Activated naive CD4-positive, alpha-beta T cell treated with anti-CD3 and anti-CD28 coated beads, Interleukin-2, amount 50 U/mL, for 72 hours (primary cell): ENCODE measurements at regions not wholly inside any gene's neighbourhood (a gene's known extent, or its start where the extent isn't known, plus 50 kb on each side); places are given as distances from the start of the nearest gene placed in this dataset.

ENCODE experiments used
- ATAC-seq, 2 donors: fragments of 150-1000 bp; cut with Tn5 transposase; 2 replicates each; pipeline ENCODE4 v1.10.0; 2021; ENCODE audit warnings: mild to moderate bottlenecking in 2 of 2, moderate library complexity in 2 of 2
- DNase-seq, 2 donors: peaks; one replicate each; pipeline ENCODE4 v3.0.0; 2021 to 2022; ENCODE audit warnings: low spot score in 2 of 2
- H3K27ac Mint-ChIP-seq, 2 donors: one replicate each; pipeline ENCODE4 v1.8.0; 2022; ENCODE audit warnings: mild to moderate bottlenecking in 2 of 2, mixed read lengths in 2 of 2
- H3K36me3 Mint-ChIP-seq, 2 donors: one replicate each; pipeline ENCODE4 v1.8.0; 2022; ENCODE audit warnings: mixed read lengths in 2 of 2
- H3K9me3 Mint-ChIP-seq, 2 donors: one replicate each; pipeline ENCODE4 v1.8.0; 2022; ENCODE audit warnings: mixed read lengths in 2 of 2

DNA sequence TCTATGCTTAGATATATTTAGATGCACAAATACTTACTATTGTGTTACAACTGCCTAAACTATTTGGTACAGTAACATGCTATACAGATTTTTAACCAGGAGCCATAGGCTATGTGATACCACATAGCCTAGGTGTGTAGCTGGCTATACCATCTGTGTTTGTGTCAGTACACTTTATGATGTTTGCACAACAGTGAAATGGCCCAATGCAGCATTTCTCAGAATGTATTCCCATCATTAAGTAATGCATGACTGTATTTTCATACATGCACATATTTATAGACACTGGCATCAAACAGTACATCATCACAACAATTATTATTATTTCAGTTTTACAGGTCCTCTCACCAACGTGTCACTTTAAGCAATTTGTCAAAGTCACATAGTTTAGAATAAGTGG lies 979.5 kb upstream of the TENM4 start:
- DNase-seq (no peak), ATAC-seq (no peak)
- no peak overlapping the region for H3K27ac Mint-ChIP-seq
- peaks cover 13 to 16% of the 10 kb centered on the region in 2 donors for H3K9me3 Mint-ChIP-seq
- H3K36me3 Mint-ChIP-seq, result no peaks in the 10 kb centered on the region

DNA sequence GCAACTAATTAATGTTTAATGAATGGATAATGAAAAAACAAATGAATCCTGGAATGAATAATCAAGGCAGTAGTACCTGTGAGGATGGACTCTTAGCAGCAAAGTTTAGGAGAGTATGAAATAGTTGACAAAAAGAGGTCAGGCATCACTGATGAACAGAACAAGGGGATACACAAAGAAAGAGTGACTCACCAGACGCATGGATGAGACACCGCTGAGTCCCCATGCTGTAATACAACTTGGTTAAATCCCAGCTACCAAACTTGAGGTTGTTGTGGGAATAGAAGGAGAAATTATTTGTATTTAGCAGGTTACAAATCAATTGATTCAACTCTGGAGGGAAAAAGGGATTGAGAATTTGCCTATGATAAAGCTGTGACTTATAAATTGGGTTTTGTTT lies 976.9 kb upstream of the TENM4 start:
- H3K27ac Mint-ChIP-seq, result no peak overlapping the region
- H3K36me3 Mint-ChIP-seq, result peaks cover 0 to 6% of the 10 kb centered on the region in 2 donors
- no peak for ATAC-seq
- H3K9me3 Mint-ChIP-seq, result peaks cover 10 to 22% of the 10 kb centered on the region in 2 donors
- DNase-seq, result no peak

DNA sequence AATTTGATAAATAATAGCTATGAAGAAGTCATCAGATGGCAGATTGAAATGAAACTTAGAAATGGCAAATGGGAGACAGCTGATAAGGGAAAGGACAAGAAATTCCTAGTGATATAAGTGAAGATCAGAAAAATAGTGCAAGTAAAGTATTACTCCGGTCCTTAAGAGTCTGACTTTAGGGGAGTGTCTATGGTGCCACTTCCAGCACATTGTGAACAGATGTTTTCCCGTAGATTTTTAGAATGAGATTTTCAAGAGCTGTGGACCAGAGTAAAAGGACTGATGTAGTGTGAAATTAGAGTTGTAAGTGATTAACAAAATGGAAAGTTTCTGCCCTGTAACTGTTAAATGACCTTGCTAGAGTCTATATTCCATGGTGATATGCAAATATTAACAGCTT lies 974.8 kb upstream of the TENM4 start:
- Mint-ChIP-seq H3K36me3 (peaks cover 0 to 6% of the 10 kb centered on the region in 2 donors), H3K9me3 (peaks cover 10 to 27% of the 10 kb centered on the region in 2 donors), H3K27ac (no peak overlapping the region)
- DNase-seq (no peak), ATAC-seq (no peak)

DNA sequence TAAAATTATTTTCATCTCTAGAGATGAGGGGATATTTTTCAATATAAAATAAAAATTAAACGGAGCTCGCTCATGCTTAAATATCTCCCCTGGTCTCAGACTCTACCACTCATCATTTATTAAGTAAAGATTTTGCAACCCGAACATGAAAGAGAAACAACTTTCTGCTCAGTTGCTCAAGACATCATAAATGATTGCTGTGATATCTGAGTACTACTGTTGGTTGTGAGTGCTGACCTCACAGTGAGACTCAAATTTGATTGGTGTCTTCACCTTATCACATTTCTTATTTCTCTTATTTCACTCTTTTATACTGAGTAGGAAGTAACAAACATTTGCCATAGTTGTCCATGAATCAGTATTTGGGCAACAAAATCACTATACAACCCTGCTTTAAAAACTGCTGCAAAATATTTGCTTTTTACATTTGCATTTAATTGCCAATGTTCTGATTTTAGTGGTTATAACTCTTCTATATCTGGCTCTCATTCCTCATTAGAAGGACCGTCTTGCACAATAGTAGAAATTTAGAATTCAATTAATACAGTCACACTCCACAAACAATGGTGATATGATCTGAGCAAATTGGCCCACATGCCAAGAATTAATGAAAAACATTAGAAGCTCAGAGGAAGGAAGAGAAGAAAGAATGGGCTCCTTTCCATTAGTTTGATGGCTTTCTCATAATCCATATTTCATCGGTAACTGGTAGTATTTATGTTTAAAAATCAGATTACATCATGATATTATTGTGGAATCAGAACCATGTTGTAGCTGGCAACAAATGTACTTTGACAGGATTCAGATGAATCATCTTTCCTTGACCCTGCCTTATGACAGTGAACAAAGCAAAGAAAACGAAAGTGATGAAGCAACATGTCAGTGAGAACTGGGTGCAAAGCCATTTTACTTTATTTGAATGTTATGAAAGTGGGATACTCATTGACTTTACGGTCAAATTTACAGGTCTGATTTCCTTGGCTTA lies 973.6 kb upstream of the TENM4 start:
- Mint-ChIP-seq H3K36me3 (peaks cover 0 to 6% of the 10 kb centered on the region in 2 donors), H3K9me3 (peaks cover 11 to 27% of the 10 kb centered on the region in 2 donors), H3K27ac (no peak overlapping the region)
- no peak for DNase-seq
- ATAC-seq, result no peak

DNA sequence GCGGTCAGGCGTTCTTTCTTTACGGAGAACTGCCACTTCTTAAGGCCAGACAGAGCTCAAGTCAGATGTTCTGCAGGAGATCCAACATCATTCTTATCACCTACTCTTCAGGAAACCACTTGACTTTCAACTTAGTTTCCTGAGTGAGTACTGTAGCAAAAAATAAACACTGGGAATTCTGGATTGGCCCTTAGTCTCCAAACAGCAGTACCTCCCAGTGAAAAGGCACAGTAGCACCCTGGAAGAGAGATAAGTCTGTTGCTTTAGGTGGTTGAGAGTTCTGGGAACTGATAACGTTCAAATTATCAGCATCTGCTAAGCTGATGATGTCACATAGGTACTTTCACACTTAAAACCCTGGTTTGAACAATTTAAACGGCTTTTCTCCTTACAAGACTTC lies 971.8 kb upstream of the TENM4 start:
- Mint-ChIP-seq H3K27ac (no peak overlapping the region), H3K36me3 (peaks cover 0 to 13% of the 10 kb centered on the region in 2 donors), H3K9me3 (peaks cover 19 to 36% of the 10 kb centered on the region in 2 donors)
- ATAC-seq (no peak), DNase-seq (no peak)

DNA sequence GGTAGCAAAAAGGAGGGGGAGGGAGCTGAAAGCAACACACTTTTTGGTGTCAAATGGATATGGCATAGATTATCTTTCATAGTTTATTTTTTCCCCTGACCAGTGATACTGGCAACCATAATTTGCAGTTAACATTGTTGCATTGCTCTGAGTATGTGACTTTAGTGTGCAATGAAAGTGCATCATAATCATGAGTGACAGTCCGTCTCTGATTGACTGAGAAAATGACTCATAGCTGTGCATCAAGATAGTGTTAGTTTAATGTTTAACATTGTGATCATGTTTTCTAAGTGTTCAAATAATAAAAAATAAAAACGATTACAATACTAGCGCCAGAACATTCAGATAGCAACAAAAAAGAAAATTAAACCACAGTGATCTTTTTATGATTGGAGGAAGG lies 952.4 kb upstream of the TENM4 start:
- no peak for DNase-seq
- no peak overlapping the region for H3K27ac Mint-ChIP-seq
- H3K9me3 Mint-ChIP-seq, result peaks cover 11 to 21% of the 10 kb centered on the region in 2 donors
- no peak for ATAC-seq
- no peaks in the 10 kb centered on the region for H3K36me3 Mint-ChIP-seq

DNA sequence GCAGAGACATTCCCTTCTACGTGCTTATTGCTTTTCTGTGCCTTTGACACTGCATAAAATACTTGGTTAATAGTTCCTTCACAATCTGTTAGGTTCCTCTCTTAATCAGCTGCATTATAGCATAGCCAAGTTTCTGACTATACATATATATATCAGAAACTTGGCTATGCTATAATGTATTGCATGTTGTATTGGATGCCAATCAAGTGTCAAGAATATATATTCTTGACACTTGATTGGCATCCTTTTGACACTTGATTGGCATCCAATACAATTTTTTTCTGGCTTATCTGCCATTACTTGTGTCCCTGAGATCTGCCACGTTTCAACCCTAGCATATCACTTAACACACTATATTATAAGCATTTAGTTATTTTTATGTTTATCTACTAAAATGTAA lies 949.7 kb upstream of the TENM4 start:
- no peak overlapping the region for H3K27ac Mint-ChIP-seq
- H3K9me3 Mint-ChIP-seq, result peaks cover 18 to 32% of the 10 kb centered on the region in 2 donors
- DNase-seq (no peak), ATAC-seq (no peak)
- H3K36me3 Mint-ChIP-seq, result no peaks in the 10 kb centered on the region

DNA sequence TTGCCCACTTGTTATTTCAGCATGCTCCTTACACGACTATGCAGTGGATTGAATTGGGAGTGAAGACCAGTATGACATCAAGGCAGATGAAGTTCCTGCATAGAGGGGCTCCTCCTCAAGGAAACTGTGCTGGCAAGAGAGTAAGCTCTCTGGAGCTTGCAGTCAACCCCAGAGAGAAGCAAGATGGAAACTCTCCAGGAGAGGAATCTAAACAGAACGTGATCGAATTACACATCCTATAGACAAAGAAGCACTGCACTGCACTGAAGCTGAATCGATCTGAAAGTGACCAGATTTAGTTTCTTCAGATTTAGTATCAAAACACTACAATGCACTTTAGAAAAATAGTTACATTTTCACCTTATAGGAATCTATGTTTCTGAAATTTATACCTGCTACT lies 947.7 kb upstream of the TENM4 start:
- Mint-ChIP-seq H3K9me3 (peaks cover 22 to 28% of the 10 kb centered on the region in 2 donors), H3K36me3 (peaks cover 0 to 3% of the 10 kb centered on the region in 2 donors), H3K27ac (no peak overlapping the region)
- no peak for ATAC-seq
- no peak for DNase-seq

DNA sequence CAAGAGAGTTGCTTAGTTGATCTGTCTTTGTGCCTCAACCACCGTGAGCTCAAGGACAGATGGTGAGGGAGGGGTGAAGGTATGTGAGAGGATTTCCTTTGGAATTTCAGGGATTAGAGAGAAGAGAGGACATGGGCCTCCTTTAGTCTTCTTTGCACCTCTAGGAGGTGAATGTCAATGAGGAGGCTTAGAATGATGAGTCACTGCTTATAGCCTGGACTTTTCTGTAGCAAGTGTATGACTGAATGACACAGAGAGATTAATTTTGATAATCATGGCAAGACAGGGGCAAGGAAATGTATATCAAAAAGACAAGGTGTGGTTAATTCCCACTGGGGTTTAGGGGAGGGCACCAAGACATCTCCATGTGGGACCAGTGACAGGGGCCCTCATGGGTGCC lies 947.3 kb upstream of the TENM4 start:
- Mint-ChIP-seq H3K9me3 (peaks cover 24 to 26% of the 10 kb centered on the region in 2 donors), H3K27ac (no peak overlapping the region), H3K36me3 (peaks cover 0 to 4% of the 10 kb centered on the region in 2 donors)
- no peak for ATAC-seq
- DNase-seq, result no peak

DNA sequence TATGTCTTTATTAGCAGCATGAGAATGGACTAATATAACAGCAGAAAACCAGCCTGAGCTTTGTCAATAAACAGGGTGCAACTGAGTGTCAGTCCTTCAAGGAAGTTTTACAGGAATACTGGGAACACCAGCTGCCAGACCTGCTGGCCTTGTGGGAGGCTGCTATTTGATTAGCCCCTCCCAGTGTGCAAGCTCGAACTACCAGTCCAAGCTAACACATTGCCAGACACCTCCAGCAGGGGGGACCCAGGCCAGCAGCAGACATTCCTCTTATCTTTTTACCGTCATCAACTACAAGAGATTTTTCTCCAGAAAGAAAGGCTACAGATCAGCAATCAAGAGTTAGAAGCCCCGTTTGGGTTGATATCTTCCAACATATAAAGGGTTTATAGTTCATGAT lies 942.8 kb upstream of the TENM4 start:
- Mint-ChIP-seq H3K9me3 (peaks cover 22 to 24% of the 10 kb centered on the region in 2 donors), H3K36me3 (peaks cover 4% of the 10 kb centered on the region in 2 donors), H3K27ac (no peak overlapping the region)
- DNase-seq, result no peak
- no peak for ATAC-seq

DNA sequence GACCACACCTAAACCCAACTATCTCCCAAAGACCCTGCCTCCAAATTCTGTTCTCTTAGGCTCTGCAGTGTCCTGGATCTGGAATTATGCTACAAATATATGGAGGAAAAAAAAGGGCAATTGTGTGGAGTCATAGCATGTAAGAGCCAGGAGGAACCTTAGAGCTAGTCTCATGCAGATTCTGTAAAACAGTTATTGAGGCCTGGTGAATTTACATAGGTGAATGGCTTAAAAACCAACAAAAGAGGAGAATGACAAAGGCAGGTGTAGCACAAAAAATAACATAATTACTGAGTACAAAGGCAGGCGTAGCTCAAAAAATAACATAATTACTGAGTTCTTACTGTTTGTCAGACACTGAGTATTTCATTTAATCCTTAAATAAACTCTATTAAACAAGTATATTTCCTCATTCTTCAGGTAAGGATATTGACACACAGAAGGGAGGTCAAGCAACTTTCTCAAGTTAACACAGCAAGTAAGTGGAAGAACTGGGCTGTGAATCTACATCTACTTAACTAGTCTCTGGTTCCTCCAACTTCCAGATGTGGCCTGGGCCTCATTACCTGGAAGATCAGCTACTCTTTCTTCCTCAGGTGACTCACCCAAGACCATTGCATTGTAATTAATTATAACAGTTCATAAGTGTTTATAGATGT lies 938.9 kb upstream of the TENM4 start:
- DNase-seq (no peak), ATAC-seq (no peak)
- Mint-ChIP-seq H3K9me3 (peaks cover 16 to 21% of the 10 kb centered on the region in 2 donors), H3K36me3 (peaks cover 4% of the 10 kb centered on the region in 2 donors), H3K27ac (no peak overlapping the region)

DNA sequence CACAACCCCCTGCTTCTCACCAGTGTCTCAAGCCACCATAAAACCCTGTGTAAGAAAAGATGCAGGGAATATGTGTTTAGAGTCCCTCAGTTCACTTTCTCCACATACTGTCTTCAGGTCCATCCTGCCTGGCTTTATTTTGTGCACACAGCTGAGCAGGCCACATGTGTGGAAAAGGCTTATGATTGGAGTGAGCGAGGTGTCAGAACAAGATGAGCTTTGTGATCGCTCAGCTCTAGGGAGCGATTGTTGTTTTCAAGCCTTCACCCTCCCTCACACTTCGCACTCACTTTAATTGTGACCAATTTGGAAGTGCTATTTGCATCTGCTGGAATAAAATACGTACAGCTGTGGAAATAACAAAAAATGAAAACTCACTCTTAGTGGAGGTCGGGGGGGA lies 931.1 kb upstream of the TENM4 start:
- DNase-seq, result no peak
- Mint-ChIP-seq H3K36me3 (no peaks in the 10 kb centered on the region), H3K27ac (no peak overlapping the region), H3K9me3 (peaks cover 26 to 36% of the 10 kb centered on the region in 2 donors)
- ATAC-seq, result no peak

DNA sequence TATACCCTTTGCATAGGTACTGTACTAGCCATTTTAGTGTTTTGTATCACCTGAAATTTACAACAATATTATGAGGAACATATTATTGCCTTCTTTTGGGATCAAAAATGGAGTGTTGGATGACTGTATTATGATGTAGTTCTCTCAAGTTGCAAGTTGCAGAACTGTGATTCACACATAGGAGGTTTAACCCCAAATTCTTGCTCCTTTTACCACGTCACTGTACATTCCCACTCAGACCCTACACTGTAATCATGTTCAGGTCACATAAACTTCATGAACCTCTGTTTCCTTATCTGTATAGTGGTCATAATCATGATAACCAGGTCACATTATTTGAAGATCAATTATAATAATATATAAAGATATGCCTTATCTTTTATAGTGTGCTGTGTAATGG lies 925.1 kb upstream of the TENM4 start:
- no peak for ATAC-seq
- no peak for DNase-seq
- Mint-ChIP-seq H3K9me3 (peaks cover 14 to 16% of the 10 kb centered on the region in 2 donors), H3K27ac (no peak overlapping the region), H3K36me3 (no peaks in the 10 kb centered on the region)

DNA sequence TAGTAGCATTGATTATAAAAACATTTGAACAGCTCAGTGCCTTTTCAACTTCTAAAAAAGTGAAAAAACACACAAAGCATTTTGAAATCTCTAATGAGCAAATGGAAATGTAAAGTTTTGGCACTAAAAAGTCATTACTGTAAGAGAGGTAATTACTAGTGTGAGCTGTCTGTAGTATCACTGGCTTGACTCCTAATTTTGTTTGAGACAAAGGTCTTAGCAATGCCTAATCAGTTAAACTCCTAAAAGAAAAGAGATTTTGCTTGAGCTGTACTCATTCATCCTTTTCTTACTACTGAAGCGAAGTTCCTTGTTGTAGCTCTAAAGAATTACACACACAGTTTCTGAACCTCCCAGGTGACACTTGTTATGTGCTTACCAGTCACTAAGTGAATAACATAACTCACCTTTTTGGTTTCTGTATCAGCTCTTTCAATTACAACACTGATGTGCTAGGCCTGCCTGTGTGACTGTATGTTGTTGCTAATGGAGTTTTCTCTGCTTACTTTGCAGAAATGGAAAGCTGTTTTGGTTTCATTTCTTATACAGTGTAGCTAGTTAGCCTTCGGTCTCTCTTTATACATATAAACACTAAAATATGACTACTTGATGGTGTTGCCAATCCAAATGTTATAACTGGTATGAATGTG lies 924.4 kb upstream of the TENM4 start:
- DNase-seq (no peak), ATAC-seq (no peak)
- no peak overlapping the region for H3K27ac Mint-ChIP-seq
- H3K36me3 Mint-ChIP-seq, result no peaks in the 10 kb centered on the region
- peaks cover 14% of the 10 kb centered on the region in 2 donors for H3K9me3 Mint-ChIP-seq

DNA sequence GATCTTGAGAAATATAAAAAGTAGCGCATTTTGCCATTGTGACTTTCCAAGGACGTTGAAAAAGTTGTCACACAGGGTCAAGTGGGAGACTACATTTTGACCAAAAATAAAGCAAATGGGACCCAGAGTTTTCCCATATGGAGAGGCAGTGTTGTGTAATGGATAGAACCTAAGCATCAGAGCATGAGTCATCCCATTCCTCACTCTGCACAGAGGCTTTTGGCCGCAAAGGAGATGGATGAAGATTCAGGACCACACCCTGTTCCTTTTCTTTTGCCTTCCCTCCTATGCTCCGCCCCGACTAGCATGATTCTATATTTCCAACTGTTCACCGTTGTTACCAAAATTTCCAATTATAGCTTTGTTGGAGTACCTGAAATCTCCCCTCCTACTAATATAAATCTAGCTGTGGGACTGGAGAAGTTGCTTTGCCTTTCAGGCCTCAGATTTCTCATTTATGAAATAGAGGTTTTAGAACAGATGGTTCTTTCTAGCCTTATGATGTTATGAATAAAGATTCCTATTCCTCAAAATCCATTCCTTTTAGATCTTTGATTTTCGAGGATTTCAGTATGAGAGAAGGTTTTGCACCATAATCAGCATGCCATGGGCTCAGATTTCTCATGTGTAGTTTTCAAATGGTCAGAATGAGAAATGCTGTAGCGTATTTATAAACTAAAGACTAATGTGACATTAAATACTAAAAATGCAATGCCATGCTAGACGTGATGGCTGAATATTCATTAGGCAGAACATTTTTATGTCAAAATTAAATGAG lies 921.9 kb upstream of the TENM4 start:
- H3K27ac Mint-ChIP-seq, result no peak overlapping the region
- ATAC-seq (no peak), DNase-seq (no peak)
- H3K9me3 Mint-ChIP-seq, result peaks cover 15 to 17% of the 10 kb centered on the region in 2 donors
- no peaks in the 10 kb centered on the region for H3K36me3 Mint-ChIP-seq

DNA sequence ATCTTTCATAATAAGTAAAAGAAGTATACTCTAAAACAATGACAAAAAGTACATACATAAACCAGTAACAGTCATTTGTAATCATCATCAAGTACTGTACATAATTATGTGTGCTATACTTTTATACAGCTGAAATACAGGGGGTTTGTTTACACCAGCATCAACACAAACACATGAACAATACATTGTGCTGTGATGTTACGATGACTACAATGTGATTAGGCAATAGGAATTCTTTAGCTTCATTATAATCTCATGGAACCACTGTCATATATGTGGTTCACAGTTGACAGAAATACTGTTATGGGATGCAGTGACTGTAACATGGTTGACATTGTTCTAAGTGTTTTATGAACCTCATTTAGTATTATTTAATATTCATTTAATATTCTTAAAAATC lies 914.4 kb upstream of the TENM4 start:
- Mint-ChIP-seq H3K9me3 (peaks cover 10 to 20% of the 10 kb centered on the region in 2 donors), H3K27ac (no peak overlapping the region), H3K36me3 (no peaks in the 10 kb centered on the region)
- ATAC-seq (no peak), DNase-seq (no peak)
